Non-pigmented ciliary epithelial cell (primary cell): ENCODE measurements at regions not wholly inside any gene's neighbourhood (a gene's known extent, or its start where the extent isn't known, plus 50 kb on each side); places are given as distances from the start of the nearest gene placed in this dataset.
"Not testable (repeated sequence)": the region's sequence is repeated elsewhere in the genome, so short reads cannot be mapped to it uniquely, and the experiment has no call there.

Experiments used
- DNase-seq: peaks from one replicate; pipeline ENCODE4 v3.0.0-alpha.2; 2010; ENCODE audit warnings: low read depth

DNA sequence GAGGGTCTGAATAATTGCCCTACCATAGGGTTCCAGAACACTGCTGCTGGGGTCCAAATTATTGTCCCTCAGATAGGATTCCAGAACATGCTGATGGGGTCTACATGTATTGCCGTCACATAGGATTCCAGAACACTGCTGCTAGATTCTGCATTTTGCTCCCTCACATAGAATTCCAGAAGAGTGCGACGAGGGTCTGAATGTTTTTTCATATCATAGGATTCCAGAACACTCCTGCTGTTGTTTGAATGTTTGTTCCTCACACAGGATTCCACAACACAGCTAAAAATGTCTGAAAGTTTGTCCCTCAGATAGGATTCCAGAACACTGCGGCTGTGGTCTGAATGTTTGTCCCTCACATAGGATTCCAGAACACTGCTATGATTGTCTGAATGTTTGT lies 198.1 kb downstream of the FOXD4L6 start:
- DNase-seq = not testable (repeated sequence)

DNA sequence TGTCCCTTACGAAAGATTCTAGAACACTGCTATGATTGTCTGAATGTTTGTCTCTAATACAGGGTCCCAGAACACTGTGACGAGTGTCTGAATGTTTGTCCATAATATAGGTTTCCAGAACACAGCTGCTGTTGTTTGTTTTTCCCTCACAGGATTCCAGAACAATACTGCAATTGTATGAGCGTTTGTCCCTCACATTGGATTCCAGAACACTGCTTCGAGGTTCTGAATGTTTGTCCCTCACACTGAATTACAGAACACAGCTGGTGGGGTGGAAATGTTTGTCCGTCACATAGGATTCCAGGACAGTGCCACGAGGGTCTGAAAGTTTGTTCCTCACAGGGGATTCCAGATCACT lies 199.0 kb downstream of the FOXD4L6 start:
- not testable (repeated sequence) for DNase-seq

DNA sequence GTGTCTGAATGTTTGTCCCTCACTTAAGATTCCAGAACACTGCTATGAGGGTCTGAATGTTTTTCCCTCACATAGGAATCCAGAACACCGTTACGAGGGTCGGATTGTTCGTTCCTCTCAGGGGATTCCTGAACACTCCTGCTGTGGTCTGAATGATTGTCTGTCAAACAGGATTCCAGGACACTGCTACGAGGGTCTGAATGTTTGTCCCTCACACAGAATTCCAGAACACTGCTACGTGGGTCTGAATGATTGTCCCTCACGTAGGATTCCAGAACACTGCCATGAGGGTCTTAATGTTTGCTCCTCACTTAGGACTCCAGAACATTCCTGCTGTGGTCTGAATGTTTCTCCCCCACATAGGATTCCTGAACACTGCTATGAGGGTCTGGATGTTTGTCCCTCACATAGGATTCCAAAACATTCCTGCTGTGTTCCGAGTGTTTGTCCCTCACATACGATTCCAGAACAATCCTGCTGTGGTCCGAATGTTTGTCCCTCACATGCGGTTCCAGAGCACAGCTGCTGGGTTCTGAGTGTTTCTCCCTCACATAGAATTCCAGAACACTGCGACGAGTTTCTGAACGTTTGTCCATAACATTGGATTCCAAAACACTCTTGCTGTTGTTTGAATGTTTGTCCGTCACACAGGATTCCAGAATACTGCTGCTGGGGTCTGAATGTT lies 199.5 kb downstream of the FOXD4L6 start:
- no peak for DNase-seq

DNA sequence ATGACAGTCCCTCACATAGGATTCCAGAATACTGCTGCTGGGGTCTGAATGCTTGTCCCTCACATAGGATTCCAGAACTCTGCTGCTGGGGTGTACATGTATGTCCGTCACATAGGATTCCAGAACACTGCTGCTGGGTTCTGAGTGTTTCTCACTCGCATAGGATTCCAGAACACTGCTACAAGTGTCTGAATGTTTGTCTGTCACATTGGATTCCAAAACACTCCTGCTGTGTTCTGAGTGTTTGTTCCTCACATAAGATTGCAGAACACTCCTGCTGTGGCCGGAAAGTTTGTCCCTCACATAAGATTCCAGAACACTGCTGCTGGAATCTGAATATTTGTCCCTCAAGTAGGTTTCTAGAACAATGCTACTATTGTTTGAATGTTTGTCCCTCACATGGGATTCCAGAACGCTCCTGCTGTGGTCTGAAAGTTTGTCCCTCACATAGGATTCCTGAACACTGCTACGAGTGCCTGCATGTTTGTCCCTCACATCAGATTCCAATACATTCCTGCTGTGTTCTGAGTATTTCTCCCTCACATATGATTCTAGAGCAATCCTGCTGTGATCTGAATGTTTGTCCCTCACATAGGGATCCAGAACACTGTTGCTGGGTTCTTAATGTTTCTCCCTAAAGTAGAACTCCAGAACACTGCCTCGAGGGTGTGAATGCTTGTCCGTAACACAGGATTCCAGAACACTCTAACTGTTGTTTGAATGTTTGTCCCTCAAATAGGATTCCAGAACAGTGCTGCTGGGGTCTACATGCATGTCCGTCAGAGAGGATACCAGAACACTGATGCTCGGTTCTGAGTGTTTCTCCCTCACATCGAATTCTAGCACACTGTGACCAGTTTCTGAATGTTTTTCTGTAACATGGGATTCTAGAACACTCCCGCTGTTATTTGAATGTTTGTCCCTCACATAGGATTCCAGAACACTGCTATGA lies 200.4 kb downstream of the FOXD4L6 start:
- DNase-seq = no peak

DNA sequence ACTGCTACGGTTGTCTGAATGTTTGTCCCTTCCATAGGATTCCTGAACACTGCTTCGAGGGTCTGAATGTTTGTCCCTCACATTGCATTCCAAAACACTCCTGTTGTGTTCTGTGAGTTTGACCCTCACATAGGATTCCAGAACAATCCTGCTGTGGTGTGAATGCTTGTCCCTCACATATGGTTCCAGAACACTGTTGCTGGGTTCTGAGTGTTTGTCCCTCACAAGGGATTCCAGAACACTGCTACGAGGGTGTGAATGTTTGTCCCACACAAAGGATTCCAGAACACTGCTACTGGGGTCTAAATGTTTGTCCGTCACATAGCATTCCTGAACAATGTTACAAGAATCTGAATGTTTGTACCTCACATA lies 201.2 kb downstream of the FOXD4L6 start:
- DNase-seq = no peak

DNA sequence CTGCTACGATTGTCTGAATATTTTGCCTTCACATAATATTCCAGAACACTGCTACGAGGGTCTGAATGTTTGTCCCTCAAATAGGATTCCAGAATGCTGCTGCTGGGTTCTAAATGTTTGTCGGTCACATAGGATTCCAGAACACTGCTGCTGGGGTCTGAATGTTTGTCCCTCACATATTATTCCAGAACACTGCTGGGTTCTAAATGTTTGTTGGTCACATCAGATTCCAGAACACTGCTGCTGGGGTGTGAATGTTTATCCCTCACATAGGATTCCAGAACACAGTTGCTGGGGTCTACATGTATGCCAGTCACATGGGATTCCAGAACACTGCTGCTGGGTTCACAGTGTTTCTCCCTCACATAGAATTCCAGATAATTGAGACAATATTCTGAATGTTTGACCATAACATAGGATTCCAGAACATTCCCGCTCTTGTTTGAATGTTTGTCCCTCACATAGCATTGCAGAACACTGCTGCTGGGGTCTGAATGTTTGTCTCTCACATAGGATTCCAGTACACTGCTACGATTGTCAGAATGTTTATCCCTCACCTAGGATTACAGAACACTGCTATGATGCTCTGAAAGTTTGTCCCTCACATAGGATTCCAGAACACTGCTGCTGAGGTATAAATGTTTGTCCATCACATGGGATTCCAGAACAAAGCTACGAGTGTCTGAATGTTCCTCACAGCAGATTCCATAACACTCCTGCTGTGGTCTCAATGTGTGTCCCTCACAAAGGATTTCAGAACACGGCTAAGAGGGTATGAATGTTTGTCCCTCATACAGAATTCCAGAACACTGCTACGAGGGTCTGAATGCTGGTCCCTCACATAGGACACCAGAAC lies 201.8 kb downstream of the FOXD4L6 start:
- no peak for DNase-seq

DNA sequence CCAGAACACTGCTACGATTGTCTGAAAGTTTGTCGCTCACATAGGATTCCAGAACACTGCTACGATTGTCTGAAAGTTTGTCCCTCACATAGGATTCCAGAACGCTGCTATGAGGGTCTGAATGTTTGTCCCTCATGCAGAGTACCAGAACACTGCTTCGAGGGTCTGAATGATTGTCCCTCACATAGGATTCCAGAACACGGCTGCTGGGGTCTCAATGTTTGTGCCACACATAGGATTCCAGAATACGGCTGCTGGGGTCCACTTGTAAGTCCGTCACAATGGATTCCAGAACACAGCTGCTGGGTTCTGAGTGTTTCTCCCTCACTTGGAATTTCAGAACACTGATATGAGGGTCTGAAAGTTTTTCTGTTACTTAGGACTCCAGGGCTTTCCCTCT lies 203.3 kb downstream of the FOXD4L6 start:
- DNase-seq = no peak

DNA sequence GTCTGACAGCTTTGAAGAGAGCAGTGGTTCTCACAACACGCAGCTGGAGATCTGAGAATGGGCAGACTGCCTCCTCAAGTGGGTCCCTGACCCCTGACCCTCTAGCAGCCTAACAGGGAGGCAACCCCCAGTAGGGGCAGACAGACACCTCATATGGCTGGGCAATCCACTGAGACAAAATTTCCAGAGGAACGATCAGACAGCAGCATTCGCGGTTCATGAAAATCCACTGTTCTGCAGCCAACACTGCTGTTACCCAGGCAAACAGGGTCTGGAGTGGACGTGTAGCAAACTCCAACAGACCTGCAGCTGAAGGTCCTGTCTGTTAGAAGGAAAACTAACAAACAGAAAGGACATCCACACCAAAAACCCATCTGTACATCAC lies 212.1 kb downstream of the FOXD4L6 start:
- not testable (repeated sequence) for DNase-seq

DNA sequence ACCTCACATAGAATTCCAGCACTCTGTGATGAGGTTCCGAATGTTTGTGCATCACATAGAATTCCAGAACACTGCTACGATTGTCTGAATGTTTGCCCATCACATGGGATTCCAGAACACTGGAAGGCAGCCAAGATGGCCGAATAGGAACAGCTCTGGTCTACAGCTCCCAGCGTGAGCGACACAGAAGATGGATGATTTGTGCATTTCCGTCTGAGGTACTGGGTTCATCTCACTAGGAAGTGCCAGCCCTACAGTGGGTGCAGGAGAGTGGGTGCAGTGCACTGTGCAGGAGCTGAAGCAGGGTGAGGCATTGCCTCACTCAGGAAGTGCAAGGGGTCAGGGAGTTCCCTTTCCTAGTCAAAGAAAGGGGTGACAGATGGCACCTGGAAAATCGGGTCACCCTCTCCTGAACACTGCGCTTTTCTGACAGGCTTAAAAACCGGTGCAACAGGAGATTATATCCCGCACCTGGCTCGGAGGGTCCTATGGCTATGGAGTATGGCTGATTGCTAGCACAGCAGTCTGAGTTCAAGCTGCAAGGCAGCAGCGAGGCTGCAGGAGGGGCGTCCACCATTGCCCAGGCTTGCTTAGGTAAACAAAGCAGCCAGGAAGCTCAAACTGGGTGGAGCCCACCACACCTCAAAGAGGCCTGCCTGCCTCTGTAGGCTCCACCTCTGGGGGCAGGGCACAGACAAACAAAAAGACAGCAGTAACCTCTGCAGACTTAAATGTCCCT lies 212.7 kb downstream of the FOXD4L6 start:
- DNase-seq = not testable (repeated sequence)

DNA sequence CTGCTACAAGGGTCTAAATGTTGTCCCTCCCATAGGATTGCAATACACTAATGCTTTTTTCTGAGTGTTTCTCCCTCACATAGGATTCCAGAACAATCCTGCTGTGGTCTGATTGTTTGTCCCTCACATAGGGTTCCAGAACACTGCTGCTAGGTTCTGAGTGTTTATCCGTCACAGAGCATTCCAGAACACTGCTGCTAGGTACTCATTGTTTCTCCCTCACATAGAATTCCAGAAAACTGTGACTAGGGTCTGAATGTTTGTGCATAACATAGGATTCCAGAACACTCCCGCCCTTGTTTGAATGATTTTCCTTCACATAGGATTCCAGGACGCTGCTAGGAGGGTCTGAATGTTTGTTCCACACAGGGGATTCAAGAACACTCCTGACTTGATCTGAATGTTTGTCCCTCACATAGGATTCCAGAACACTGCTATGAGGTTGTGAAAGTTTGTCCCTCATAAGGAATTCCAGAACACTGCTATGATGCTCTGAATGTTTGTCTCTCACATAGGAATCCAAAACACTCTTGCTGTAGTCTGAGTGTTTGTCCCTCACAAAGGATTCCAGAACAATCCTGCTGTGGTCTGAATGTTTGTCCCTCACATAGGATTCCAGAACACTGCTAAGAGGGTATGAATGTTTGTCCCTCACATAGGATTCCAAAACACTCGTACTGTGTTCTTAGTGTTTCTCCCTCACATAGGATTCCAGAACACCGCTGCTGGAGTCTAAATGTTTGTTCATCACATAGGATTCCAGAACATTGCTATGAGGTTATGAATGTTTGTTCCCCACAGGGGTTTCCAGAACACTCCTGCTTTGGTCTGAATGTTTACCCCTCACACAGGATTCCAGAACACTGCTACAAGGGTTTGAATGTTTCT lies 213.5 kb downstream of the FOXD4L6 start:
- no peak for DNase-seq

DNA sequence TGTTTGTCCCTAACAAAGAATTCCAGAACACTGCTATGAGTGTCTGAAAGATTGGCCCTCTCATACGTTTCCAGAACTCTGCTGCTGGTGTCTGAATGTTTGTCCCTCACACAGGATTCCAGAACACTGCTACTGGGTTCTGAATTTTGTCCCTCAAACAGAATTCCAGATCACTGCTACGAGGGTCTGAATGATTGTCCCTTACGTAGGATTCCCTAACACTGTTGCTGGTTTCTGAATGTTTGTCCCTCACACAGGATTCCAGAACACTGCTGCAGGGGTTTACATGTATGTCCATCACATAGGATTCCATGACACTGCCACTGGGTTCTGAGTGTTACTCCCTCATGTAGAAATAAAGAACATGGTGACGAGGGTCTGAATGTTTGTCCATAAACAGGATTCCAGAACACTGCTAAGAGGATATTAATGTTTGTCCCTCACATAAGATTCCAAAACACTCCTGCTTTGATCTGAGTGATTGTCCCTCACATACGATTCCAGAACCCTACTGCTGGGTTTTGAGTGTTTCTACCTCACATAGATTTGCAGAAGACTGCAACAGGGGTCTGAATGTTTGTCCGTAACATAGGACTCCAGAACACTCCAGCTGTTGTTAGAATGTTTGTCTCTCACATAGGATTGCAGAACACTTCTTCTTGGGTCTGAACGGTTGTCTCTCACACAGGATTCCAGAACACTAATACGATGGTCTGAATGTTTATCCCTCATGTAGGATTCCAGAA lies 214.4 kb downstream of the FOXD4L6 start:
- DNase-seq = no peak

DNA sequence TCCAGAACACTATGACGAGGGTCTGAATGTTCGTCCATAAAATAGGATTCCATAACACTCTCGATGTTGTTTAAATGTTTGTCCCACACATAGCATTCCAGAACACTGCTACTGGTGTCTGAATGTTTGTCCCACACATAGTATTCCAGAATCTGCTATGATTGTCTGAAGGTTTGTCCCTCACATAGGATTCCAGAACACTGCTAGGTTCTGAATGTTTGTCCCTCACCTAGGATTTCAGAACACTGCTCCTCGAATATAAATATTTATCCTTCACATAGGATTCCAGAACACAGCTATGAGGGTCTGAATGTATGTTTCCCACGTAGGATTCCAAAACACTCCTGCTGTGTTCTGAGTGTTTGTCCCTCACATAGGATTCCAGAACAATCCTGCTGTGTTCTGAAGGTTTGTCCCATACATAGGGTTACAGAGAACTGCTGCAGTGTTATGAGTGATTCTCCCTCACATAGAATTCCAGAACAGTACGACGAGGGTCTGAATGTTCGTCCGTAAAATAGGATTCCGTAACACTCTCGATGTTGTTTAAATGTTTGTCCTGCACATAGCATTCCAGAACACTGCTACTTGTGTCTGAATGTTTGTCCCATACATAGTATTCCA lies 215.3 kb downstream of the FOXD4L6 start:
- DNase-seq = no peak

DNA sequence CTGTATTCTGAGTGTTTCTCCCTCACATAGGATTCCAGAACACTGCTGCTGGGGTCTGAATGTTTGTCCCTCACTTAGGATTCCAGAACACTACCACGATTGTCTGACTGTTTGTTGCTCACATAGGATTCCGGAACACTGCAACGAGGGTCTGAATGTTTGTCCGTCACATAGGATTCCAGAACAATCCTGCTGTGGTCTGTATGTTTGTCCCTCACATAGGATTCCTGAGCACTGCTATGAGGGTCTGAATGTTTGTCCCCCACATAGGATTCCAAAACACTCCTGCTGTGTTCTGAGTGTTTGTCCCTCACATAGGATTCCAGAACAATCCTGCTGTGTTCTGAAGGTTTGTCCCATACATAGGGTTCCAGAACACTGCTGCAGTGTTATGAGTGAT lies 215.8 kb downstream of the FOXD4L6 start:
- DNase-seq = not testable (repeated sequence)

DNA sequence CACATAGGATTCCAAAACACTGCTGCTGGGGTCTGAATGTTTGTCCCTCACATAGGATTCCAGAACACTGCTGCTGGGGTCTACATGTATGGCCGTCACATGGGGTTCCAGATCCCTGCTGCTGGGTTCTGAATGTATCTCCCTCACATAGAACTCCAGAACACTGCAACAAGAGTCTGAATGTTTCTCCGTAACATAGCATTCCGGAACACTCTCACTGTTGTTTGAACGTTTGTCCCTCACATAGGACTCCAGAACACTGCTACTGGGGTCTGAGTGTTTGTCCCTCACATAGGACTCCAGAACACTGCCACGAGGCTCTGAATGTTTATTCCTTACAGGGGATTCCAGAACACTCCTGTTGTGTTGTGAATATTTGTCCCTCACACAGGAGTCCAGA lies 216.8 kb downstream of the FOXD4L6 start:
- no peak for DNase-seq

DNA sequence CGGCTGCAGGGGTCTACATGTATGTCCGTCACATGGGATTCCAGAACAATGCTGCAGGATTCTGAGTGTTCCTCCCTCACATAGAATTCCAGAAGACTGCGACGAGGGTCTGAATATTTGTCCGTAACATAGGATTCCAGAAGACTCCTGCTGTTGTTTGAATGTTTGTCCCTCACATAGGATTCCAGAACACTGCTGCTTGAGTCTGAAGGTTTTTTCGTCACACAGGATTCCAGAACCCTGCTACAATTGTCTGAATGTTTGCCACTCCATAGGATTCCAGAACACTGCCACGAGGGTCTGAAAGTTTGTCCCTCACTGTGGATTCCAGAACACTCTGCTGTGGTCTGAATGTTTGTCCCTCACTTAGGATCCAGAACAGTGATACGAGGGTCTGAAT lies 217.5 kb downstream of the FOXD4L6 start:
- not testable (repeated sequence) for DNase-seq

DNA sequence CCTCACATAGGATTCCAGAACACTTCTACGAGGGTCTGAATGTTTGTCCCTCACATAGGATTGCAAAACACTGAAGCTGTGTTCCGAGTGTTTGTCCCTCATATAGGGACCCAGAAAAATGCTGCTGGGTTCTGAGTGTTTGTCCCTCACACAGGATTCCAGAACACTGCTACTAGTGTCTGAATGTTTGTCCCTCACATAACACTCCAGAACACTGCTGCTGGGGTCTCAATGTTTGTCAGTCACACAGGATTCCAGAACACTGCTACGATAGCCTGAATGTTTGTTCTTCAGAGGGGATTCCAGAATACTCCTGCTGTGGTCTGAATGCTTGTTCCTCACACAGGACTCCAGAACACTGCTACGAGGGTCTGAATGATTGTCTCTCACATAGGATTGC lies 218.7 kb downstream of the FOXD4L6 start:
- no peak for DNase-seq

DNA sequence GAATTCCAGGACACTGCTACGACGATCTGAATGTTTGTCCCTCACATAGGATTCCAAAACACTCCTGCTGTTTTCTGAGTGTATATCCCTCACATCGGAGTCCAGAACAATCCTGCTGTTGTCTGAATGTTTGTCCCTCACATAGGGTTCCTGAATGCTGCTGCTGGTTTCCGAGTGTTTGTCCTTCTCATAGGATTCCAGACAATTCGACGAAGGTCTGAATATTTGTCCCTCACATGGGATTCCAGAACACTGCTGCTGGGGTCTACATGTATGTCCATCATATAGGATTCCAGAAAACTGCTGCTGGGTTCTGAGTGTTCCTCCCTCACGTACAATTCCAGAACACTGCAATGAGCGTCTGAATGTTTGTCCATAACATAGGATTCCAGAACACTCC lies 219.4 kb downstream of the FOXD4L6 start:
- not testable (repeated sequence) for DNase-seq

DNA sequence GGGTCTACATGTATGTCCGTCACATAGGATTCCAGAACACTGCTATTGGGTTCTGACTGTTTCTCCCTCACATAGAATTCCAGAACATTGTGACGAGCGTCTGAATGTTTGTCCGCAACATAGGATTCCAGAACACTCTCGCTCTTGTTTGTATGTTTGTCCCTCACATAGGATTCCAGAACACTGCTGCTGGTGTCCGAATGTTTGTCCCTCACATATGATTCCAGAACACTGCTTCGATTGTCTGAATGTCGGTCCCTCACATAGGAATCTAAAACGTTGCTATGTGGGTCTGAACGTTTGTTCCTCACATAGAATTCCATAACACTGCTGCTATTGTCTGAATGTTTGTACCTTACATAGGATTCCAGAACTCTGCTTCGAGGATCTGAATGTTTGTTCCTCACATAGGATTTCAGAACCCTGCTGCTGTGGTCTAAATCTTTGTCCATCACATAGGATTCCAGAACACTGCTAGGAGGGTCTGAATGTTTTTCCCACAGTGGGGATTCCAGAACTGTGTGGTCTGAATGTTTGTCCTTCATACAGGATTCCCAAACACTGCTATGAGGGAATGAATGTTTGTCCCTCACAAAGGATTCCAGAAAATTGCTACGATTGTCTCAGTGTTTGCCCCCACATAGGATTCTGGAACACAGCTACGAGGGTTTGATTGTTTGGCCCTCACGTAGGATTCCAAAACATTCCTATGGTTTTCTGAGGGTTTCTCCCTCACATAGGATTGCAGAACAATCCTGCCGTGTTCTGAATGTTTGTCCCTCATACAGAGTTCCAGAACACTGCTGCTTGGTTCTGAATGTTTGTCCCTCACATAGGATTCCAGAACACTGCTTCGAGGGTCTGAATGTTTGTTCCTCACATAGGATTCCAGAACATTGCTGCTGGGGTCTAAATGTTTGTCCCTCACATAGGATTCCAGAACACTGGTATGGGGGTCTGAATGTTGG lies 220.5 kb downstream of the FOXD4L6 start:
- DNase-seq = no peak
